ENCODE measurements at regions not wholly inside any gene's neighbourhood (a gene's known extent, or its start where the extent isn't known, plus 50 kb on each side); places are given as distances from the start of the nearest gene placed in this dataset.

- Histone ChIP-seq H3K4me1 (ENCODE audit: control insufficient read depth in 1 of 2, insufficient read depth in 2 of 2, low read length in 2 of 2) (no peaks in the 10 kb centered on the region), H3K9me3 (replicated peaks in 1 of 2; ENCODE audit: control insufficient read depth in 1 of 2, insufficient read depth in 1 of 2, low read length in 2 of 2) (no peaks in the 10 kb centered on the region), H3K9ac (ENCODE audit: insufficient read depth, low read length, poor library complexity, severe bottlenecking) (no peak overlapping the region), H3K27me3 (ENCODE audit: control insufficient read depth in 2 of 2, insufficient read depth in 2 of 2, low read length in 2 of 2) (no peaks in the 10 kb centered on the region), H3K36me3 (replicated peaks in 1 of 2; ENCODE audit: control insufficient read depth in 1 of 2, insufficient read depth in 2 of 2, low read length in 2 of 2) (no peaks in the 10 kb centered on the region), H3K4me3 (replicated peaks in 1 of 3; ENCODE audit: low read depth in 2 of 3, low read length in 3 of 3) (no peak overlapping the region), H2AFZ (ENCODE audit: insufficient read depth, low read depth, low read length, poor library complexity, severe bottlenecking) (no peak overlapping the region), H3K79me2 (ENCODE audit: insufficient read depth, low read length) (no peaks in the 10 kb centered on the region), H4K20me1 (ENCODE audit: insufficient read depth, low read length) (no peaks in the 10 kb centered on the region), H3K4me2 (replicated peaks; ENCODE audit: extremely low read depth, low read length, poor library complexity, severe bottlenecking) (no peak overlapping the region), H3K27ac (ENCODE audit: low read depth in 1 of 2, low read length in 2 of 2) (no peak overlapping the region)
- intact Hi-C loops (cut with micrococcal nuclease): no loop called here
- 86% methylated on average over 2 of the region's 4 CpGs for WGBS (ENCODE audit: insufficient coverage)
- H3K27me3 Mint-ChIP-seq (ENCODE audit: low read depth in 3 of 3): peaks cover 0 to 2% (median 1%) of the 10 kb centered on the region in 3 donors
- H3K9me3 Mint-ChIP-seq: peaks cover 0 to 3% (median 0%) of the 10 kb centered on the region in 7 donors
- no peaks in the 10 kb centered on the region for H3K4me1 Mint-ChIP-seq
- H3K4me3 Mint-ChIP-seq: no peak overlapping the region
- no peak for DNase-seq
- no peak for TF ChIP-seq CTCF (IDR thresholded peaks at IDR 0.05)
- no peaks in the 10 kb centered on the region for H3K36me3 Mint-ChIP-seq
- no peak overlapping the region for H3K27ac Mint-ChIP-seq
Observed at GRCh38 chr1:99589186-99589636, 56.7 kb upstream of the PALMD start.

- 83% methylated on average over 2 of the region's 4 CpGs for WGBS (ENCODE audit: insufficient coverage)
- Histone ChIP-seq H3K9me3 (replicated peaks in 1 of 2; ENCODE audit: control insufficient read depth in 1 of 2, insufficient read depth in 1 of 2, low read length in 2 of 2) (no peaks in the 10 kb centered on the region), H3K27ac (ENCODE audit: low read depth in 1 of 2, low read length in 2 of 2) (no peak overlapping the region), H3K4me3 (replicated peaks in 1 of 3; ENCODE audit: low read depth in 2 of 3, low read length in 3 of 3) (no peak overlapping the region), H4K20me1 (ENCODE audit: insufficient read depth, low read length) (no peaks in the 10 kb centered on the region), H3K4me2 (replicated peaks; ENCODE audit: extremely low read depth, low read length, poor library complexity, severe bottlenecking) (no peak overlapping the region), H3K27me3 (ENCODE audit: control insufficient read depth in 2 of 2, insufficient read depth in 2 of 2, low read length in 2 of 2) (no peaks in the 10 kb centered on the region), H3K4me1 (ENCODE audit: control insufficient read depth in 1 of 2, insufficient read depth in 2 of 2, low read length in 2 of 2) (no peaks in the 10 kb centered on the region), H3K36me3 (replicated peaks in 1 of 2; ENCODE audit: control insufficient read depth in 1 of 2, insufficient read depth in 2 of 2, low read length in 2 of 2) (no peaks in the 10 kb centered on the region), H2AFZ (ENCODE audit: insufficient read depth, low read depth, low read length, poor library complexity, severe bottlenecking) (no peak overlapping the region), H3K79me2 (ENCODE audit: insufficient read depth, low read length) (no peaks in the 10 kb centered on the region), H3K9ac (ENCODE audit: insufficient read depth, low read length, poor library complexity, severe bottlenecking) (no peak overlapping the region)
- Mint-ChIP-seq H3K27me3 (ENCODE audit: low read depth in 3 of 3) (peaks cover 0 to 2% (median 0%) of the 10 kb centered on the region in 3 donors), H3K36me3 (no peaks in the 10 kb centered on the region), H3K27ac (no peak overlapping the region), H3K4me1 (no peaks in the 10 kb centered on the region), H3K9me3 (peaks cover 0 to 3% (median 0%) of the 10 kb centered on the region in 7 donors), H3K4me3 (no peak overlapping the region)
- DNase-seq: no peak
- no peak for TF ChIP-seq CTCF (IDR thresholded peaks at IDR 0.05)
- intact Hi-C loops (cut with micrococcal nuclease): no loop called here
Observed at GRCh38 chr1:99590578-99591209, 55.2 kb upstream of the PALMD start.

All from CD14-positive monocyte (primary cell).